ENCODE measurements at regions not wholly inside any gene's neighbourhood (a gene's known extent, or its start where the extent isn't known, plus 50 kb on each side); places are given as distances from the start of the nearest gene placed in this dataset.

GRCh38 chr20:40588891-40589290 lies 100.1 kb downstream of the MAFB start:
- DNase-seq: no peak

- no peak for DNase-seq
Measured at GRCh38 chr20:40587038-40587437, 102.0 kb downstream of the MAFB start.

GRCh38 chr20:40584130-40584809 lies 104.8 kb downstream of the MAFB start:
- DNase-seq: no peak

- DNase-seq: no peak
Measured at GRCh38 chr20:40583636-40584035, 105.4 kb downstream of the MAFB start.

GRCh38 chr20:40583205-40583604 lies 105.8 kb downstream of the MAFB start:
- DNase-seq: no peak

GRCh38 chr20:40582531-40582930 lies 106.5 kb downstream of the MAFB start:
- DNase-seq: no peak

- no peak for DNase-seq
Measured at GRCh38 chr20:40579701-40580100, 109.3 kb downstream of the MAFB start.

- DNase-seq: no peak
Measured at GRCh38 chr20:40578961-40579360, 110.1 kb downstream of the MAFB start.

GRCh38 chr20:40575851-40576250 lies 113.2 kb downstream of the MAFB start:
- DNase-seq: no peak

GRCh38 chr20:40572251-40572650 lies 116.8 kb downstream of the MAFB start:
- no peak for DNase-seq

GRCh38 chr20:40571639-40572038 lies 117.4 kb downstream of the MAFB start:
- DNase-seq: no peak

- no peak for DNase-seq
Measured at GRCh38 chr20:40568200-40568599, 120.8 kb downstream of the MAFB start.

GRCh38 chr20:40565682-40566040 lies 123.4 kb downstream of the MAFB start:
- no peak for DNase-seq

GRCh38 chr20:40565001-40565681 lies 123.9 kb downstream of the MAFB start:
- no peak for DNase-seq

GRCh38 chr20:40563296-40563950 lies 125.6 kb downstream of the MAFB start:
- peak in 1 of 3 experiments; percentile 9 for DNase-seq

GRCh38 chr20:40562031-40562430 lies 127.0 kb downstream of the MAFB start:
- no peak for DNase-seq

- DNase-seq: no peak
Measured at GRCh38 chr20:40561187-40561586, 127.8 kb downstream of the MAFB start.

GRCh38 chr20:40558212-40558611 lies 130.8 kb downstream of the MAFB start:
- DNase-seq: no peak

GRCh38 chr20:40551125-40551530 lies 137.9 kb downstream of the MAFB start:
- DNase-seq: no peak

- DNase-seq: peak in 1 of 3 experiments; percentile 16
Measured at GRCh38 chr20:40547483-40548091, 141.4 kb downstream of the MAFB start.

- no peak for DNase-seq
Measured at GRCh38 chr20:40545478-40545877, 143.6 kb downstream of the MAFB start.

GRCh38 chr20:40542065-40542464 lies 147.0 kb downstream of the MAFB start:
- DNase-seq: no peak

GRCh38 chr20:40540166-40540565 lies 148.9 kb downstream of the MAFB start:
- no peak for DNase-seq

- DNase-seq: no peak
Measured at GRCh38 chr20:40538131-40538530, 150.9 kb downstream of the MAFB start.
